HG03103 (cell line): ENCODE measurements at regions not wholly inside any gene's neighbourhood (a gene's known extent, or its start where the extent isn't known, plus 50 kb on each side); places are given as distances from the start of the nearest gene placed in this dataset.
"Not testable (repeated sequence)": the region's sequence is repeated elsewhere in the genome, so short reads cannot be mapped to it uniquely, and the experiment has no call there.

Source experiments
- ATAC-seq: cut with Tn5 transposase; IDR thresholded peaks from one replicate; pipeline ENCODE4 v1.9.1; 2021; ENCODE audit warnings: low read depth; ENCODE audit not compliant: unreplicated experiment

GRCh38 chr6:165854061-165854862 lies 191.2 kb upstream of the PDE10A start:
- no peak for ATAC-seq

- no peak for ATAC-seq
Observed at GRCh38 chr6:165852676-165853075, 189.6 kb upstream of the PDE10A start.

GRCh38 chr6:165850434-165851019 lies 187.5 kb upstream of the PDE10A start:
- ATAC-seq: peak; percentile 78

- no peak for ATAC-seq
Observed at GRCh38 chr6:165849534-165850430, 186.7 kb upstream of the PDE10A start.

- no peak for ATAC-seq
Observed at GRCh38 chr6:165848086-165848426, 185.0 kb upstream of the PDE10A start.

- ATAC-seq: no peak
Observed at GRCh38 chr6:165847407-165848085, 184.5 kb upstream of the PDE10A start.

GRCh38 chr6:165846123-165846966 lies 183.3 kb upstream of the PDE10A start:
- no peak for ATAC-seq

GRCh38 chr6:165845493-165845892 lies 182.5 kb upstream of the PDE10A start:
- ATAC-seq: no peak

- no peak for ATAC-seq
Observed at GRCh38 chr6:165844801-165845364, 181.8 kb upstream of the PDE10A start.

- no peak for ATAC-seq
Observed at GRCh38 chr6:165844232-165844631, 181.2 kb upstream of the PDE10A start.

- no peak for ATAC-seq
Observed at GRCh38 chr6:165843568-165844113, 180.6 kb upstream of the PDE10A start.

- ATAC-seq: no peak
Observed at GRCh38 chr6:165843121-165843520, 180.1 kb upstream of the PDE10A start.

GRCh38 chr6:165842281-165842936 lies 179.4 kb upstream of the PDE10A start:
- ATAC-seq: no peak

- ATAC-seq: no peak
Observed at GRCh38 chr6:165841153-165841558, 178.1 kb upstream of the PDE10A start.

GRCh38 chr6:165837948-165838745 lies 175.1 kb upstream of the PDE10A start:
- ATAC-seq: no peak

GRCh38 chr6:165836648-165837047 lies 173.6 kb upstream of the PDE10A start:
- not testable (repeated sequence) for ATAC-seq

GRCh38 chr6:165835410-165835851 lies 172.4 kb upstream of the PDE10A start:
- ATAC-seq: no peak
